Activated T-cell treated with anti-CD3 and anti-CD28 coated beads, Interleukin-2, amount 50 U/mL, for 4 hours (primary cell): ENCODE measurements at regions not wholly inside any gene's neighbourhood (a gene's known extent, or its start where the extent isn't known, plus 50 kb on each side); places are given as distances from the start of the nearest gene placed in this dataset.
"Not testable (repeated sequence)": the region's sequence is repeated elsewhere in the genome, so short reads cannot be mapped to it uniquely, and the experiment has no call there.

Experiments
- ATAC-seq, 2 donors: fragments of 200-7000 bp; cut with Tn5 transposase; one replicate each; pipeline ENCODE4 v1.10.0; 2021
- DNase-seq: peaks from one replicate; pipeline ENCODE4 v3.0.0-alpha.2; 2020
- H3K27me3 Mint-ChIP-seq: one replicate; pipeline ENCODE4 v1.8.0; 2021; ENCODE audit warnings: low read depth, mixed read lengths
- H3K36me3 Mint-ChIP-seq: one replicate; pipeline ENCODE4 v1.8.0; 2022; ENCODE audit warnings: mixed read lengths; ENCODE audit not compliant: insufficient read depth
- H3K4me1 Mint-ChIP-seq: one replicate; pipeline ENCODE4 v1.8.0; 2021; ENCODE audit warnings: low read depth, mixed read lengths
- H3K4me3 Mint-ChIP-seq: one replicate; pipeline ENCODE4 v1.8.0; 2021; ENCODE audit warnings: mild to moderate bottlenecking, moderate library complexity, mixed read lengths
- H3K9me3 Mint-ChIP-seq: one replicate; pipeline ENCODE4 v1.8.0; 2021; ENCODE audit warnings: mixed read lengths

- no peak overlapping the region for H3K4me3 Mint-ChIP-seq
Measured at GRCh38 chrX:69060631-69061408, 104.4 kb downstream of the PJA1 start.

DNA sequence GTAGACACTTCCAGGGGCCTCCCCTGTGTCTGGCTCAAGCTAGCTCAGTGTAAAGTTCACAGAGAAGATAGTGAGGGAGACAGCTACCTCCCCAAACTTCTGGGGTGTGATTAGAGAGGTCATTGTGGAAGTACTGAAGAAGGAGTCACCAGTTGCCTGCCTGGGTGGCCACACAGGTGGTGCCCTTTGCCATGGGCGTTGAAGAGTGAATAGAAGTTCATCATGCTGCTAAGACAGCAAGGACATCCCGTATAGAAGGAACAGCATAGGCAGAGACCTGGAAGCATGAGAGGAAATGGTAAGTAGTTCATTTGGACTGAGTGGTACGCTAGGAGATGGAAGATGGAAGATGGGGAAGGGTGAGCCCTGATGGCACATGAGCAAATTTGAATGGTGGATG lies 110.1 kb downstream of the PJA1 start:
- no peak overlapping the region for H3K4me3 Mint-ChIP-seq
- no peaks in the 10 kb centered on the region for H3K4me1 Mint-ChIP-seq
- DNase-seq (no peak), ATAC-seq (no peak)
- no peaks in the 10 kb centered on the region for H3K36me3 Mint-ChIP-seq
- no peaks in the 10 kb centered on the region for H3K9me3 Mint-ChIP-seq
- no peaks in the 10 kb centered on the region for H3K27me3 Mint-ChIP-seq

More at GRCh38 chrX:69060631-69061408, 104.4 kb downstream of the PJA1 start:
- ATAC-seq, result no peak
- Mint-ChIP-seq H3K36me3 (no peaks in the 10 kb centered on the region), H3K27me3 (no peaks in the 10 kb centered on the region), H3K9me3 (no peaks in the 10 kb centered on the region), H3K4me1 (no peaks in the 10 kb centered on the region)
- no peak for DNase-seq

DNA sequence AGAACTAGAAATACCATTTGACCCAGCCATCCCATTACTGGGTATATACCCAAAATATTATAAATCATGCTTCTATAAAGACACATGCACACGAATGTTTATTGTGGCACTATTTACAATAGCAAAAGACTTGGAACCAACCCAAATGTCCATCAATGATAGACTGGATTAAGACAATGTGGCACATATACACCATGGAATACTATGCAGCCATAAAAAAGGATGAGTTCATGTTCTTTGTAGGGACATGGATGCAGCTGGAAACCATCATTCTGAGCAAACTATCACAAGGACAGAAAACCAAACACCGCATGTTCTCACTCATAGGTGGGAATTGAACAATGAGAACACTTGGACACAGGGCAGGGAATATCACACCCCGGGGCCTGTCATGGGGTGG lies 110.8 kb downstream of the PJA1 start:
- not testable (repeated sequence) for H3K9me3 Mint-ChIP-seq, H3K27me3 Mint-ChIP-seq, DNase-seq, H3K36me3 Mint-ChIP-seq, ATAC-seq, H3K4me1 Mint-ChIP-seq, H3K4me3 Mint-ChIP-seq

DNA sequence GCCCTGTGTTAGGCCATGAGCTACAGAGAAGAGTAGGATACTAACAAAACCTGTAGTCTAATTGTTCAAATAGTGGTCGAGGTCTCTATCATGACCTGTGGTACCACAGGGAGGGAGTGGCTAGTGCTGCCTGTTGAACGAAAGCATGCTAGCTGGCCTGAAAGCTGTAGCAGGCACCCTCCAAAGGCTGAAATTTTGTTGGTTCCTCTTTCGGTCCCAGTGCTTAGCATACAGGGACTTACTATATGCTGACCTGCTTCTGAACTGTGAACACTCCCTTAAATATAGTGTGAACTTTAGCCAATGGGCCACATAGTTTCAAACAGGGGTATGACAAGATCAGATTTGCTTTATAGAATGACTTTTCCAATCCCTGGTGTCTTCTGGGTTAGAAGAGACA lies 113.4 kb downstream of the PJA1 start:
- ATAC-seq (no peak), DNase-seq (no peak)
- no peak overlapping the region for H3K4me3 Mint-ChIP-seq
- H3K9me3 Mint-ChIP-seq, result no peaks in the 10 kb centered on the region
- no peaks in the 10 kb centered on the region for H3K36me3 Mint-ChIP-seq
- H3K4me1 Mint-ChIP-seq, result no peaks in the 10 kb centered on the region
- no peaks in the 10 kb centered on the region for H3K27me3 Mint-ChIP-seq

DNA sequence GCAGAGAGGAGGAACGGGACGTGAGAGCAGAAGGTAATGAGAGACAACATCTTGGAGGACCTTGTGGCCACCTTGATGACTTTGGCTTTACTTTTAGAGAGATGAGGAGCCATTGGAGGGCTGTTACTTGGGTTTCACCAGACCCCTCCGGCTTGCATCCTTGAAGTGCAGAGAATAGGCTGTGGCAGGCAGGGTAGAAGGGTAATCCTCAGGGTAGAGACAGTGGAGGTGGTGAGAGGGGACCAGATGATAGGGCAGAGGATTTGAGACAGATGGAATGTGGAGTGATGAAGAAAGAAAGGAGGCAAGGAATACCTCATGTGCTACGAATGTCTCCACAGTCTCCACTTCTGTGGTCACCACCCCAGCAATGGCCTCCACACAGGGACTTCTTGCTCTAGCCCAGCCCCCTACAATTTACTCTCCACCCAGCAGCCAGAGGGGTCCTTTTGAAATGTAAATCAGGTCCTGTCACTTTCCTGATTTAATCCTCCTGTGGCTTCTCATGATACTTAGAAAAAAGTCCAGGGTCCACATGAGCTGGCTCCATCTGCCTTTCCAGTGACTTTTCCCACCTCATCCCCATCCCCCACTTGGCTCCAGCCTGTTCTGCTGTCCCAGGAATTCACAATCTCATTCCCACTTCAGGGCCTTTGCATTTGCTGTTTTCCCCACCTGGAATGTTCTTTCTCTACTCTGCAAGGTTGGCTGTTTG lies 115.0 kb downstream of the PJA1 start:
- no peak for DNase-seq
- no peaks in the 10 kb centered on the region for H3K4me1 Mint-ChIP-seq
- no peak overlapping the region for H3K4me3 Mint-ChIP-seq
- no peaks in the 10 kb centered on the region for H3K27me3 Mint-ChIP-seq
- no peak for ATAC-seq
- H3K36me3 Mint-ChIP-seq, result no peaks in the 10 kb centered on the region
- H3K9me3 Mint-ChIP-seq, result no peaks in the 10 kb centered on the region

DNA sequence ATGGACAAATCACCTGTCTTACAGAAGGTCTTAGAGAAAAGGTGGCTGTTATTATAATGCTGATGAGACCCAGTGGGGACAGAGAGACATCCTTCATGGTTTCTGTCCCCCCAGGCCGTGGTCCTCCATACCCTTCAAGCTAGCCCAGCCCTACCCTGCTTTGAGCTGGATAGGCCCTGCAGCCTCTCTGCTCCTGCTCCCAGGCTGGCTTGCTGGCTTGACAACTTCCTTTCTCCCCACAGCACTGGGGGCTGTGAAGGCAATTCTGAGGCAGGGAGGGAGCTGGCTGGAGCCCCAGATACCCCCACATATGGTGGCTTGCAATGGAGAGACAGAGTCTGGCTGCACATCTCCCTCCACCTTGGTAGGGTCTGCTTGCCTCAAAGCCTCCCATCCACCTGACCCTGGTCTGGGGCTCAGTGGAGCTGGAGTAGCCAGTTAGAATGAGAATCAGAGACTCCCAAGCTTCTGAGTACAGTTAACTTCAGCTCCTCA lies 118.2 kb downstream of the PJA1 start:
- DNase-seq, result no peak
- Mint-ChIP-seq H3K27me3 (no peaks in the 10 kb centered on the region), H3K4me1 (no peaks in the 10 kb centered on the region), H3K4me3 (no peak overlapping the region), H3K9me3 (peaks cover 4% of the 10 kb centered on the region), H3K36me3 (no peaks in the 10 kb centered on the region)
- no peak for ATAC-seq

GRCh38 chrX:69045616-69046345 lies 119.5 kb downstream of the PJA1 start:
- no peaks in the 10 kb centered on the region for H3K36me3 Mint-ChIP-seq
- H3K27me3 Mint-ChIP-seq, result no peaks in the 10 kb centered on the region
- H3K9me3 Mint-ChIP-seq, result peaks cover 4% of the 10 kb centered on the region
- H3K4me3 Mint-ChIP-seq, result no peak overlapping the region
- DNase-seq (no peak), ATAC-seq (no peak)
- no peaks in the 10 kb centered on the region for H3K4me1 Mint-ChIP-seq

DNA sequence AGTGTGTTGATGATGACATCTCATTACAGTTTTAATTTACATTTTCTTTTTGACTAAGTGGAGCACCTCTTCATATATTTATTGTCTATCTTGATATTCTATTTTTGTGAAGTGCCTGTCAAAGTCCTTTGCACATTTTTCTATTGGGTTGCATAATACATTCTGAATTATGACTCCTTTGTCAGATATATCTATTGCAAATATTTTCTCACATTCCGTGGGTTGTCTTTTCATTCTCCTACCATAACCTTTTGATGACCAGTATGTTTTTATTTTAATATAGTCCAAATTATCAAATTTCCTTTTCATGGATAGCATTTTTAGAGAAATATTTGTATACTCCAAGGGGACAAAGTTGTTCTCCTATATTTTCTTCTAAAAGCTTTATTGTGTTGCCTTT lies 126.4 kb downstream of the PJA1 start:
- Mint-ChIP-seq H3K4me1 (no peaks in the 10 kb centered on the region), H3K4me3 (no peak overlapping the region), H3K36me3 (no peaks in the 10 kb centered on the region), H3K27me3 (no peaks in the 10 kb centered on the region), H3K9me3 (no peaks in the 10 kb centered on the region)
- no peak for ATAC-seq
- no peak for DNase-seq

DNA sequence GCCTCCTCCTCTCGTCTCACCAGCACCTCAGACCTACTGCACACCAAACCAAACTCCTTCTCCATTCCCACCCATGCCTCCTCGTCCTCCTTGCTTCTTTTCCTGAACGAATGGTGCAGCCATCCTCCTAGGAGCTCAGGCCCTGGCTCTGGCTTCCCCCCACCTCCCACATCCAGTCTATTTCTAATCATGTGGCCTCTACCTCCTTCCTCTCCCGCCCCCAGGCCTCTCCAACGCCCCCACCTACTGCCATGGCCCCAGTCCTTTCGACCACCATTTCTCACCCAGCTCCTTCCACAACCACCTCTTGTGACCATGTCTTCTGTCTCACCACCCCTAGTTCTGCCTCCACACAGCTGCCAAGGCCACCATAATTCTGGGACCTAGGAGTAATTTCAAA lies 127.1 kb downstream of the PJA1 start:
- no peak for DNase-seq
- no peaks in the 10 kb centered on the region for H3K36me3 Mint-ChIP-seq
- H3K4me3 Mint-ChIP-seq, result no peak overlapping the region
- no peaks in the 10 kb centered on the region for H3K4me1 Mint-ChIP-seq
- no peaks in the 10 kb centered on the region for H3K27me3 Mint-ChIP-seq
- H3K9me3 Mint-ChIP-seq, result no peaks in the 10 kb centered on the region
- ATAC-seq, result no peak

- Mint-ChIP-seq H3K36me3 (no peaks in the 10 kb centered on the region), H3K9me3 (no peaks in the 10 kb centered on the region)
- no peak for DNase-seq
Measured at GRCh38 chrX:69037786-69038185, 127.5 kb downstream of the PJA1 start.

GRCh38 chrX:69036674-69037573 lies 128.3 kb downstream of the PJA1 start:
- ATAC-seq (no peak), DNase-seq (no peak)
- no peak overlapping the region for H3K4me3 Mint-ChIP-seq
- no peaks in the 10 kb centered on the region for H3K4me1 Mint-ChIP-seq
- H3K36me3 Mint-ChIP-seq, result no peaks in the 10 kb centered on the region
- no peaks in the 10 kb centered on the region for H3K9me3 Mint-ChIP-seq
- no peaks in the 10 kb centered on the region for H3K27me3 Mint-ChIP-seq

More at GRCh38 chrX:69037786-69038185, 127.5 kb downstream of the PJA1 start:
- Mint-ChIP-seq H3K27me3 (no peaks in the 10 kb centered on the region), H3K4me1 (no peaks in the 10 kb centered on the region), H3K4me3 (no peak overlapping the region)
- ATAC-seq, result no peak

DNA sequence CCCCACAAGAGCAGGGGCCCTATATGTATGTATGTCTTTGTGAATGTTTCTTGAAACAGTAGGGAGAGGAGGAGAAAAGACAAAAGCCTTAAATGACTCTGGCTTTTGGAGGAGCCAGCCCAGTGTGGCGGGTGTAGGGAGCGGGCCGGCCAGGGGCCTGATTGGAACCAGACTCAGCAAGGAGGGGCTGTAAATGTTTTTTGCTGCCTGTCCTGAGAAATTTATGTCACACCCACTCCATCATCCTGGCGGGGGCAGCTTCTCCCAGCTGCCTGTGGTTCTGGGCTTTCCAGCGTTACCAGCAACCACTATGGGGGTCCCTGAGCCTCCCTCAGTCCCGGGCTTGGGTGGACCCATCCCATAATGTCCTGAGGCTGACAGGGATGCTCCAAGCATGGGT lies 130.8 kb downstream of the PJA1 start:
- Mint-ChIP-seq H3K9me3 (no peaks in the 10 kb centered on the region), H3K4me1 (no peaks in the 10 kb centered on the region), H3K4me3 (no peak overlapping the region), H3K27me3 (no peaks in the 10 kb centered on the region), H3K36me3 (no peaks in the 10 kb centered on the region)
- ATAC-seq (no peak), DNase-seq (no peak)

DNA sequence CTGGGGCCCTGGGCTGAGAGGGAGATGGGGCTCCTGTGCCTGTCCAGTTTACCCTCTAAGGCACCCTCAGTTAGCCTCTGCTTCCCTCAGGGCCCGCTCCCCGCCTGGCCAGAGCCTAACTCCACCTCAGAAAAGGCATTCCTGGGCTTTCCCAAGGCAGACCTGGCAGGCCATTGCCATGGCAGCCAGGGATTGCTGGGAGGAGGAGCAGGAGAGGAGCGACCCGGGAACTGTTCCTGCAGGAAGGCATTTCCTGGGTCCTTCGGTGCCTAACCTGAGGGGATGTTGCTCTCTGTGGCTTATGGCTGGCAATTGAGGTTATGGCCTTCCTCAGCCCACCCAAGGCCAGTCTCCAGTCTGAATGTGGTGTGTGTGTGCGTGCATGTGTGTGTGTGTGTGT lies 131.3 kb downstream of the PJA1 start:
- H3K27me3 Mint-ChIP-seq, result no peaks in the 10 kb centered on the region
- ATAC-seq, result no peak
- H3K4me1 Mint-ChIP-seq, result no peaks in the 10 kb centered on the region
- no peaks in the 10 kb centered on the region for H3K36me3 Mint-ChIP-seq
- DNase-seq, result no peak
- H3K9me3 Mint-ChIP-seq, result no peaks in the 10 kb centered on the region
- H3K4me3 Mint-ChIP-seq, result no peak overlapping the region

DNA sequence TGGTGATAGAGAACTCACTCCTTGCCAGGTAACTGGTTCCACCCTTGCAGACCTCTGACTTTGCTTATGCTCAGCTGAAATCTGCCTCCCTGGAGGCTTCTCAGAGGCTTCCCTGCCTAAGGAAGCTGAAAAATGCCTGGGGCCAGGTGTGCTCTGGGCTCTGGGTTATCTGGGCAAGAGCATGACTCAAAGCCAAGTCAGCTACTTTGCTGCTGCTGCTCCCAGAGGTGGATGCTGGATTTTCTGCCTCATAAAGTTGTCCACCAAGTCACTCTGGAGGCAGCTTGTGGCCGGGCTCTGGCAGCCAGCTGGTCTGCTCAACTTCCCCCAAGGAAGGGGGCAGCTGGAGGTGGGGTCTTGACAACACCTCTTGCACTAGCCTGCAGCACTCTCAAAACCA lies 132.7 kb downstream of the PJA1 start:
- H3K4me1 Mint-ChIP-seq, result no peaks in the 10 kb centered on the region
- H3K27me3 Mint-ChIP-seq, result no peaks in the 10 kb centered on the region
- no peaks in the 10 kb centered on the region for H3K36me3 Mint-ChIP-seq
- DNase-seq (no peak), ATAC-seq (no peak)
- H3K4me3 Mint-ChIP-seq, result no peak overlapping the region
- no peaks in the 10 kb centered on the region for H3K9me3 Mint-ChIP-seq
